ENCODE measurements at regions not wholly inside any gene's neighbourhood (a gene's known extent, or its start where the extent isn't known, plus 50 kb on each side); places are given as distances from the start of the nearest gene placed in this dataset.

DNA sequence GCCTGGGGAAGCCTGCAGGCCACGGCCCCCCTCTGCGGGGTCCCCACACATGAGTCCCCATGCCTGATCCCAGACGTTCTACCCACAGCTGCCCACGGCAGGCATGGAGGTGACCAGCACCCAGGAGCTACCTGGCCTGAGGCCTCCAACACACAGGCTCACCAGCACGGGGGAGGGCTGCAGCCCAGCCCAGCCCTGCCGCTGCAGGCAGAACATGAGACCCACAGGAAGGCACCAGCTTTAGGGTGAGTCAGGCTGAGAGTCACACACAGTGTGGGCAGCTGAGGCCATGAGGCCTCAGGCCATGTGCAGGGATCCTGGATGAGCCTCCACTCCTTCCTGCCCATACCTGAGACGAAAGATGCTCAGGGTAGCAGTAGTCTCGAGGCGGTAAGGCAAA, 121.1 kb downstream of the PSMG1 start:
- Histone ChIP-seq H3K9me3 (ENCODE audit: control insufficient read depth in 4 of 4, insufficient read depth in 3 of 4, low read length in 3 of 4) (peaks cover 0 to 5% (median 0%) of the 10 kb centered on the region in 4 donors), H3K4me3 (no peak overlapping the region), H3K27ac (ENCODE audit: low read depth in 1 of 2, low read length in 1 of 2) (no peak overlapping the region), H3K36me3 (ENCODE audit: control insufficient read depth in 4 of 4, insufficient read depth in 4 of 4, low read length in 4 of 4) (no peaks in the 10 kb centered on the region), H3K9ac (ENCODE audit: insufficient read depth in 1 of 2, low read length in 2 of 2) (no peak overlapping the region), H3K4me1 (ENCODE audit: control insufficient read depth in 5 of 5, insufficient read depth in 5 of 5, low read length in 5 of 5) (peaks cover 0 to 28% (median 19%) of the 10 kb centered on the region in 5 donors), H3K27me3 (ENCODE audit: control insufficient read depth in 3 of 3, insufficient read depth in 3 of 3, low read length in 2 of 3) (no peaks in the 10 kb centered on the region)
- no peak for ATAC-seq (ENCODE audit: insufficient read depth, low FRiP score)
- WGBS, 2 donors: 94 to 96% methylated on average over 9 of the region's 9 CpGs
- TF ChIP-seq, protein P1, sequence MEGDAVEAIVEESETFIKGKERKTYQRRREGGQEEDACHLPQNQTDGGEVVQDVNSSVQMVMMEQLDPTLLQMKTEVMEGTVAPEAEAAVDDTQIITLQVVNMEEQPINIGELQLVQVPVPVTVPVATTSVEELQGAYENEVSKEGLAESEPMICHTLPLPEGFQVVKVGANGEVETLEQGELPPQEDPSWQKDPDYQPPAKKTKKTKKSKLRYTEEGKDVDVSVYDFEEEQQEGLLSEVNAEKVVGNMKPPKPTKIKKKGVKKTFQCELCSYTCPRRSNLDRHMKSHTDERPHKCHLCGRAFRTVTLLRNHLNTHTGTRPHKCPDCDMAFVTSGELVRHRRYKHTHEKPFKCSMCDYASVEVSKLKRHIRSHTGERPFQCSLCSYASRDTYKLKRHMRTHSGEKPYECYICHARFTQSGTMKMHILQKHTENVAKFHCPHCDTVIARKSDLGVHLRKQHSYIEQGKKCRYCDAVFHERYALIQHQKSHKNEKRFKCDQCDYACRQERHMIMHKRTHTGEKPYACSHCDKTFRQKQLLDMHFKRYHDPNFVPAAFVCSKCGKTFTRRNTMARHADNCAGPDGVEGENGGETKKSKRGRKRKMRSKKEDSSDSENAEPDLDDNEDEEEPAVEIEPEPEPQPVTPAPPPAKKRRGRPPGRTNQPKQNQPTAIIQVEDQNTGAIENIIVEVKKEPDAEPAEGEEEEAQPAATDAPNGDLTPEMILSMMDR (IDR thresholded peaks at IDR 0.05; ENCODE audit: control extremely low read depth, extremely low read depth): no peak
- no peak for DNase-seq

DNA sequence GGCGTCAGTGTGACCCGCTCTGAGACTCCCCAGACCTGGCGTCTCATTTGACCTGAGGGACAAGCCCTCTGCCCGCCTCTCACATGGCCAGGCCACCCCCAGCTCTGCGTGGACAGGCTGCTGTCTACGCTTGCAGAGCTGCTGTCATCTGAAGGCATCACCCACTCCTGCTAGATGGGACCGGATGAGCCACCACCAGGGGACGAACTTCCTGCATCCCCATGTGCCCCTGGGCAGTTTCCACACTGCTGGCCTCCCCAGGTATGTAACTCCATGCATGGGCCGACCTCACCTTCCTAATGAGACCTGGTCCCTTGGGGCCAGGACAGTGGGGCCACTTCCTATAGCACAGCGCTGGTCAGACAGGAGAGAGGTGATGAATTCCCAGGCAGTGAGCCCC, 121.5 kb downstream of the PSMG1 start:
- Histone ChIP-seq H3K27ac (ENCODE audit: low read depth in 1 of 2, low read length in 1 of 2) (no peak overlapping the region), H3K9me3 (ENCODE audit: control insufficient read depth in 4 of 4, insufficient read depth in 3 of 4, low read length in 3 of 4) (peaks cover 0 to 5% (median 0%) of the 10 kb centered on the region in 4 donors), H3K4me3 (no peak overlapping the region), H3K9ac (ENCODE audit: insufficient read depth in 1 of 2, low read length in 2 of 2) (no peak overlapping the region), H3K4me1 (ENCODE audit: control insufficient read depth in 5 of 5, insufficient read depth in 5 of 5, low read length in 5 of 5) (peaks cover 0 to 28% (median 19%) of the 10 kb centered on the region in 5 donors), H3K27me3 (ENCODE audit: control insufficient read depth in 3 of 3, insufficient read depth in 3 of 3, low read length in 2 of 3) (no peaks in the 10 kb centered on the region), H3K36me3 (ENCODE audit: control insufficient read depth in 4 of 4, insufficient read depth in 4 of 4, low read length in 4 of 4) (no peaks in the 10 kb centered on the region)
- ATAC-seq (ENCODE audit: insufficient read depth, low FRiP score) (no peak), DNase-seq (no peak)
- 94 to 96% methylated on average over 10 of the region's 10 CpGs for whole genome bisulfite sequencing, 2 donors
- TF ChIP-seq, protein P1 (IDR thresholded peaks at IDR 0.05; ENCODE audit: control extremely low read depth, extremely low read depth): no peak

DNA sequence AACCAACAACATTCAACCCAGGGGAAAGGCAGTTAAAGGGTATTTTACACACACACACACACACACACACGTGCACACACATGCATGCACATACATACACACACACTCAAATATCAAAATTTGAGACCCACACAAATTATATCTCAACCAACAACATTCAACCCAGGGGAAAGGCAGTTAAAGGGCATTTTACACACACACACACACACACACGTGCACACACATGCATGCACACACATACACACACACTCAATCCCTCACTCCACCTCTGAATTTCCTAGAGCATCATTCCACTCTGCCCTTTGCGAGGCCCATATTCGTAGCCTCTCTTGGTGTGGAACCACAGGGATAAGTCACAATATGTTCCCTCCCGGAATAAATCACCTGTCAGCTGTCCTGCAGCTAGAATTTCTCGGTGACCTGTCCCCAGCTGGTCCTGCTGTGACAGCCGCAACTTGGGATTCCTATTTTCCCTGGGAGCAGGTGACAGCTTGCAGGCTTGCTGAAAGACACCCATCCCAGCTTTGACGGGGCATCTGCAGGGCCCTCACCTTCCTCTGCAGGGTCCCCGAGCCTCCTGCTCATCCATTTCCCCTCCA, 122.7 kb downstream of the PSMG1 start:
- DNase-seq (no peak), ATAC-seq (ENCODE audit: insufficient read depth, low FRiP score) (no peak)
- Histone ChIP-seq H3K27ac (ENCODE audit: low read depth in 1 of 2, low read length in 1 of 2) (no peak overlapping the region), H3K9me3 (ENCODE audit: control insufficient read depth in 4 of 4, insufficient read depth in 3 of 4, low read length in 3 of 4) (peaks cover 0 to 5% (median 0%) of the 10 kb centered on the region in 4 donors), H3K27me3 (ENCODE audit: control insufficient read depth in 3 of 3, insufficient read depth in 3 of 3, low read length in 2 of 3) (no peaks in the 10 kb centered on the region), H3K36me3 (ENCODE audit: control insufficient read depth in 4 of 4, insufficient read depth in 4 of 4, low read length in 4 of 4) (no peaks in the 10 kb centered on the region), H3K4me1 (ENCODE audit: control insufficient read depth in 5 of 5, insufficient read depth in 5 of 5, low read length in 5 of 5) (peaks cover 0 to 28% (median 15%) of the 10 kb centered on the region in 5 donors), H3K4me3 (no peak overlapping the region), H3K9ac (ENCODE audit: insufficient read depth in 1 of 2, low read length in 2 of 2) (no peak overlapping the region)
- TF ChIP-seq, protein P1 (IDR thresholded peaks at IDR 0.05; ENCODE audit: control extremely low read depth, extremely low read depth): no peak
- 85 to 93% methylated on average over 9 of the region's 9 CpGs for WGBS, 2 donors

DNA sequence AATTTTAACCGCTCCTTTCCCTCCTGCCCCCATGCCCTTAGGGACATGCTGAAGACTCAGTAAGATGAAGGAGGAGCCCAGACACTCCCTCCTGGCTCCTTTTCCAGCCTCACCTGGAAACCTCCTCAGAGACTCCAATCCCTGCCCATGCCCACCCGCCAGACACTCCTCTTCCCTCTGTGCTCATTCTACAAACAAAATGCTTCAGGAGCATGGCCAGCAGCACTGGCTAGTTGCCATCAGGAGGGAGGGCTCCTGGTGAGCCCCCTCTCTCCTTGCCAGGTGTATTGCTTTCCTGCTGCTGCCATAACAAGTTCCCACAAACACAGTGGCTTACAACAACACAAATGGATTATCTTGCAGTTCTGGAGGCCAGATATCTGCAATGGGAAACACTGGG, 126.1 kb downstream of the PSMG1 start:
- DNase-seq: peak in 1 of 3 donors; percentile 21
- no peaks in the 10 kb centered on the region for H3K27me3 ChIP-seq (ENCODE audit: control insufficient read depth in 3 of 3, insufficient read depth in 3 of 3, low read length in 2 of 3)
- H3K9me3 ChIP-seq (ENCODE audit: control insufficient read depth in 4 of 4, insufficient read depth in 3 of 4, low read length in 3 of 4): no peaks in the 10 kb centered on the region
- H3K27ac ChIP-seq (ENCODE audit: low read depth in 1 of 2, low read length in 1 of 2): no peak overlapping the region
- H3K4me3 ChIP-seq: no peak overlapping the region
- TF ChIP-seq, protein P1 (IDR thresholded peaks at IDR 0.05; ENCODE audit: control extremely low read depth, extremely low read depth): no peak
- no peaks in the 10 kb centered on the region for H3K36me3 ChIP-seq (ENCODE audit: control insufficient read depth in 4 of 4, insufficient read depth in 4 of 4, low read length in 4 of 4)
- no peak overlapping the region for H3K9ac ChIP-seq (ENCODE audit: insufficient read depth in 1 of 2, low read length in 2 of 2)
- ATAC-seq (ENCODE audit: insufficient read depth, low FRiP score): no peak
- WGBS, 2 donors: 68 to 88% methylated on average over 2 of the region's 2 CpGs
- H3K4me1 ChIP-seq (ENCODE audit: control insufficient read depth in 5 of 5, insufficient read depth in 5 of 5, low read length in 5 of 5): peaks cover 0 to 34% (median 14%) of the 10 kb centered on the region in 5 donors

Data from lung (tissue), 11 donors.